ENCODE measurements at regions not wholly inside any gene's neighbourhood (a gene's known extent, or its start where the extent isn't known, plus 50 kb on each side); places are given as distances from the start of the nearest gene placed in this dataset.

- Histone ChIP-seq H3K4me3 (no peak overlapping the region), H3K27ac (no peak overlapping the region), H3K9me3 (no peaks in the 10 kb centered on the region), H3K36me3 (no peaks in the 10 kb centered on the region), H3K4me1 (no peaks in the 10 kb centered on the region), H3K27me3 (no peaks in the 10 kb centered on the region)
- intact Hi-C loops (cut with DNase I; ENCODE audit: low total_unique reads): no loop called here
- TF ChIP-seq CTCF (IDR thresholded peaks at IDR 0.05) (no peak), POLR2A (IDR thresholded peaks at IDR 0.05) (no peak)
- no peak for DNase-seq
Observed at GRCh38 chr11:70547821-70548670, 149.7 kb downstream of the CTTN start.

GRCh38 chr11:70548976-70549375 lies 150.6 kb downstream of the CTTN start:
- DNase-seq: no peak
- no peak overlapping the region for H3K27ac ChIP-seq
- no peak overlapping the region for H3K4me3 ChIP-seq
- no peak for TF ChIP-seq POLR2A (IDR thresholded peaks at IDR 0.05)
- TF ChIP-seq CTCF (IDR thresholded peaks at IDR 0.05): no peak
- H3K36me3 ChIP-seq: no peaks in the 10 kb centered on the region
- no peaks in the 10 kb centered on the region for H3K27me3 ChIP-seq
- H3K4me1 ChIP-seq: no peaks in the 10 kb centered on the region
- intact Hi-C loops (cut with DNase I; ENCODE audit: low total_unique reads): no loop called here
- no peaks in the 10 kb centered on the region for H3K9me3 ChIP-seq

GRCh38 chr11:70549386-70549785 lies 151.1 kb downstream of the CTTN start:
- Histone ChIP-seq H3K36me3 (no peaks in the 10 kb centered on the region), H3K4me3 (no peak overlapping the region), H3K4me1 (no peaks in the 10 kb centered on the region), H3K27ac (no peak overlapping the region), H3K27me3 (no peaks in the 10 kb centered on the region), H3K9me3 (no peaks in the 10 kb centered on the region)
- TF ChIP-seq CTCF (IDR thresholded peaks at IDR 0.05) (no peak), POLR2A (IDR thresholded peaks at IDR 0.05) (no peak)
- intact Hi-C loops (cut with DNase I; ENCODE audit: low total_unique reads): no loop called here
- DNase-seq: no peak

- TF ChIP-seq POLR2A (IDR thresholded peaks at IDR 0.05) (no peak), CTCF (IDR thresholded peaks at IDR 0.05) (no peak)
- H3K9me3 ChIP-seq: no peaks in the 10 kb centered on the region
- no peaks in the 10 kb centered on the region for H3K27me3 ChIP-seq
- H3K27ac ChIP-seq: no peak overlapping the region
- intact Hi-C loops (cut with DNase I; ENCODE audit: low total_unique reads): no loop called here
- DNase-seq: no peak
- H3K4me1 ChIP-seq: no peaks in the 10 kb centered on the region
- no peaks in the 10 kb centered on the region for H3K36me3 ChIP-seq
- H3K4me3 ChIP-seq: no peak overlapping the region
Observed at GRCh38 chr11:70549796-70550195, 151.5 kb downstream of the CTTN start.

GRCh38 chr11:70550456-70551195 lies 152.3 kb downstream of the CTTN start:
- no peaks in the 10 kb centered on the region for H3K9me3 ChIP-seq
- intact Hi-C loops (cut with DNase I; ENCODE audit: low total_unique reads): no loop called here
- no peak for DNase-seq
- H3K36me3 ChIP-seq: no peaks in the 10 kb centered on the region
- no peaks in the 10 kb centered on the region for H3K4me1 ChIP-seq
- H3K27me3 ChIP-seq: no peaks in the 10 kb centered on the region
- H3K4me3 ChIP-seq: no peak overlapping the region
- H3K27ac ChIP-seq: no peak overlapping the region
- no peak for TF ChIP-seq CTCF (IDR thresholded peaks at IDR 0.05)
- no peak for TF ChIP-seq POLR2A (IDR thresholded peaks at IDR 0.05)
